T-helper 1 cell treated with Interleukin-12 subunit alpha and Interleukin-12 subunit beta and Interleukin-4 antibody, amounts not matched to agents 30 μg/mL and 1 μg/mL, for 36 hours (primary cell): ENCODE measurements at regions not wholly inside any gene's neighbourhood (a gene's known extent, or its start where the extent isn't known, plus 50 kb on each side); places are given as distances from the start of the nearest gene placed in this dataset.
"Not testable (repeated sequence)": the region's sequence is repeated elsewhere in the genome, so short reads cannot be mapped to it uniquely, and the experiment has no call there.

Experiments
- H3K27ac Mint-ChIP-seq: one replicate; pipeline ENCODE4 v1.8.0; 2021; ENCODE audit warnings: mild to moderate bottlenecking, mixed read lengths
- H3K27me3 Mint-ChIP-seq: one replicate; pipeline ENCODE4 v1.8.0; 2021; ENCODE audit warnings: low read depth, mixed read lengths
- H3K36me3 Mint-ChIP-seq: one replicate; pipeline ENCODE4 v1.8.0; 2021; ENCODE audit warnings: low read depth, mixed read lengths
- H3K4me1 Mint-ChIP-seq: one replicate; pipeline ENCODE4 v1.8.0; 2021; ENCODE audit warnings: low read depth, mixed read lengths
- H3K4me3 Mint-ChIP-seq: one replicate; pipeline ENCODE4 v1.8.0; 2021; ENCODE audit warnings: mild to moderate bottlenecking, moderate library complexity, mixed read lengths
- H3K9me3 Mint-ChIP-seq: one replicate; pipeline ENCODE4 v1.8.0; 2021; ENCODE audit warnings: mixed read lengths

DNA sequence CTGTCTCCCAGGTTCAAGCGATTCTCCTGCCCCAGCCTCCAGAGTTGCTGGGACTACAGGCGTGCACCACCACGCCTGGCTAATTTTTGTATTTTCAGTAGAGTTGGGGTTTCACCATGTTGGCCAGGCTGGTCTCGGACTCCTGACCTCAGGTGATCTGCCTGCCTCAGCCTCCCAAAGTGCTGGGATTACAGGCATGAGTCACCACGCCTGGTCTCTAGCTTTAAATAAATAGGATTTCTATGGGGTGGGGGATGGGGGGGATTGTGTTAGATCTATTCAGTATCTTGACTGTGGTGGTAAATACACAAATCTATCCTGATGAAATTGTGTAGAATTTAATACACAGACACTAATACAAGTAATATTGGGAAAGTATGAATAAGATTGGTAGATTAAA is 102.4 kb upstream of the STX18 start:
- H3K27ac Mint-ChIP-seq, H3K36me3 Mint-ChIP-seq, H3K4me3 Mint-ChIP-seq, H3K4me1 Mint-ChIP-seq, H3K9me3 Mint-ChIP-seq, H3K27me3 Mint-ChIP-seq: not testable (repeated sequence)

GRCh38 chr4:4643743-4644142 is 101.9 kb upstream of the STX18 start:
- H3K9me3 Mint-ChIP-seq, H3K27ac Mint-ChIP-seq, H3K36me3 Mint-ChIP-seq, H3K27me3 Mint-ChIP-seq, H3K4me3 Mint-ChIP-seq, H3K4me1 Mint-ChIP-seq: not testable (repeated sequence)

DNA sequence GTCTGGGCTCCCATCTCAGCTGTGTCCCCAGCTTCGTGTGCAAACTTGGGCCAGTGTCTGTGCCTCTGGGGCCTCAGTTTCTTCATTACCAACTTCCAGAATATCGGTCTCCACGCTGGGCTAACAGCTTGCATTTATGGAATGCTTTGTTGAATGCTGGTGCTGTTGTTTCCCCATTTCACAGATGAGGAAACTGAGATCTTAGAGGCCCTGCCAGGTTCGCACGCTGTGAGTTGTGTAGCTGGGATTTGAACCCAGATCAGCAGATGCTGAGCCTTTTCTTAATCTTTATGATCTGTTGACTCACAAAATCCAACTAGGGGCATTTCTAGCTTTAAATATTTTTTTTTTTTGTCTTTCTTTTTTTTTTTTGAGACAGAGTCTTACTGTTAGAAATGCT is 101.5 kb upstream of the STX18 start:
- Mint-ChIP-seq H3K4me3 (no peak overlapping the region), H3K9me3 (no peaks in the 10 kb centered on the region), H3K36me3 (no peaks in the 10 kb centered on the region), H3K27ac (no peak overlapping the region), H3K4me1 (no peaks in the 10 kb centered on the region), H3K27me3 (no peaks in the 10 kb centered on the region)

- Mint-ChIP-seq H3K4me3 (no peak overlapping the region), H3K9me3 (no peaks in the 10 kb centered on the region), H3K27ac (no peak overlapping the region), H3K36me3 (no peaks in the 10 kb centered on the region), H3K4me1 (peaks cover 2% of the 10 kb centered on the region), H3K27me3 (no peaks in the 10 kb centered on the region)
Observed at GRCh38 chr4:4642496-4643000, 100.7 kb upstream of the STX18 start.

DNA sequence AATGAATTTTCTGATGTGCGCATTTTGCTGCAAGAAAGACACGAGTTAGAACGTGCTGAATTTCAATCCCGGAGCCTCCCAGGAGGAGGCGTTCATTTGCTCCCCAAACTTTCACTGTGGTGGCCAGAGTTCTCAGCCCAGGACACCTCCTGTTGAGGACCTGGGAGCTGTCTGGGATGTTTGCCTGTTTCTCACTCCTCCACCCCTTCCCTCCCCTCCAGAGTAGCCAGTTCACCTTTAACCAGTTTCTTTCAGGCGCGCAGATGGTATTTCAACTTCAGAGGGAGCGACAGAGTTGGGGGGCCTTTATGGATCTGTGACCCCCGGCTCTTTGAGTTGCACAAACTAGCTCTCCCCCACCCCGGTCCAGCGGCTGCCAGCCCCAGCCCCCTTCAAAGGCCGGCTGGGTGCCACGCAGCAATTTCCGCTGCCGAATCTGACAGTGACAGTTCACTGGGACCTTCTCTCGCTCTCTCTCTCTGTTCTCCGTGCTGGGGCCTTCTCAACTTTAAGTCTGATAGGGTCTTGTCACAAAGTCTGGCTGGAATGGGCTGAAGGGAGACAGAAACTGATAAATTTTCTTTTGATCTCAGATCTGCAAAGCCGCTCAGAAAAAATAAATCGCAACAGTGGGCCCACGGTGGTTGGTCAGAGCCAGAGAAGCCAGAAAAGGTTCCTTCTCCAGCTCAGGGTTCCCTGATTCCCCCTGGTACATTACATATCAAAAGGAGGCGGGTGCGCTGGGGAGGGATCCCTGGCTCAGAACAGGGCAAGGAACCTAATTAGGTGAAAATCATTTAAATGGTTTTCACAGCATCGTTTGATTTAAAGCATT is 100.0 kb upstream of the STX18 start:
- H3K9me3 Mint-ChIP-seq: no peaks in the 10 kb centered on the region
- no peaks in the 10 kb centered on the region for H3K36me3 Mint-ChIP-seq
- no peak overlapping the region for H3K4me3 Mint-ChIP-seq
- peaks cover 2% of the 10 kb centered on the region for H3K4me1 Mint-ChIP-seq
- no peak overlapping the region for H3K27ac Mint-ChIP-seq
- no peaks in the 10 kb centered on the region for H3K27me3 Mint-ChIP-seq

- H3K4me3 Mint-ChIP-seq: no peak overlapping the region
- no peaks in the 10 kb centered on the region for H3K9me3 Mint-ChIP-seq
- H3K27ac Mint-ChIP-seq: no peak overlapping the region
- H3K27me3 Mint-ChIP-seq: no peaks in the 10 kb centered on the region
- H3K36me3 Mint-ChIP-seq: no peaks in the 10 kb centered on the region
- peaks cover 2% of the 10 kb centered on the region for H3K4me1 Mint-ChIP-seq
Observed at GRCh38 chr4:4641254-4641653, 99.4 kb upstream of the STX18 start.

DNA sequence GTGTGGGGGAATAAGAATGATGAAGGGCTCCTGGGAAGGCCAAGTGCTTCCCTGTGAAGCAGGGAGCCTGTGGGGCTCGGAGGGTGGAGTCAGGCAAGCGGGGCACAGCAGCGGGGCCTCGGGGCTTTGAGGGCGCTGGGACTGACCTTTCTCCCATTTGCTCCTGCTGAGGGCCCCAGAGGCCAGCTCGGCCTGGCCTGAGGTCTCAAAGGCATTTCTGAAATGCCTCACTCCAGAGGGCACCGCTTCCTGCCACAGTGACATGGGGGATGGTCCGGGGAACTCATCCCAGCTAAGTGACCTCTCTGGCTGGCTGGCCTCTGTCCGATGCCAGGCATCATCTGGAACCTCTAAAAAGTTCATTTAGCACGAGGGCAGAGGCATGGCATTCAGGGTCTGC is 98.8 kb upstream of the STX18 start:
- Mint-ChIP-seq H3K9me3 (no peaks in the 10 kb centered on the region), H3K27ac (no peak overlapping the region), H3K4me1 (peaks cover 2% of the 10 kb centered on the region), H3K27me3 (no peaks in the 10 kb centered on the region), H3K36me3 (no peaks in the 10 kb centered on the region), H3K4me3 (no peak overlapping the region)

DNA sequence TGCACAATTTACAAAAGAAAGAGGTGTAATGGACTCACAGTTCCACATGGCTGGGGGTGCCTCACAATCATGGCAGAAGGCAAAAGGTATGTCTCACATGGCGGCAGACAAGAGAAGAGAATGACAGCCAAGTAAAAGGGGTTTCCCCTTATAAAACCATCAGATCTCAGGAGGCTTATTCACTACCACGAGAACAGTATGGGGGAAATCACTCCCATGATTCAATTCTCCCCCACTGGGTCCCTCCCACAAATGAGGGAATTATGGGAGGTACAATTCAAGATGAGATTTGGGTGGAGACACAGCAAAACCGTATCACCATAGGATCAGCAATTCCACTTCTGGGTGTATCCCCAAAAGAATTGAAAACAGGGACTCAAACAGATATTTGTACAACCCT is 97.5 kb upstream of the STX18 start:
- H3K4me3 Mint-ChIP-seq: no peak overlapping the region
- H3K4me1 Mint-ChIP-seq: peaks cover 2% of the 10 kb centered on the region
- no peaks in the 10 kb centered on the region for H3K36me3 Mint-ChIP-seq
- H3K27ac Mint-ChIP-seq: no peak overlapping the region
- H3K9me3 Mint-ChIP-seq: no peaks in the 10 kb centered on the region
- H3K27me3 Mint-ChIP-seq: no peaks in the 10 kb centered on the region

GRCh38 chr4:4637710-4638109 is 95.9 kb upstream of the STX18 start:
- Mint-ChIP-seq H3K4me1 (peaks cover 2% of the 10 kb centered on the region), H3K4me3 (no peak overlapping the region), H3K36me3 (peaks cover 2% of the 10 kb centered on the region), H3K27me3 (no peaks in the 10 kb centered on the region), H3K9me3 (no peaks in the 10 kb centered on the region), H3K27ac (no peak overlapping the region)

DNA sequence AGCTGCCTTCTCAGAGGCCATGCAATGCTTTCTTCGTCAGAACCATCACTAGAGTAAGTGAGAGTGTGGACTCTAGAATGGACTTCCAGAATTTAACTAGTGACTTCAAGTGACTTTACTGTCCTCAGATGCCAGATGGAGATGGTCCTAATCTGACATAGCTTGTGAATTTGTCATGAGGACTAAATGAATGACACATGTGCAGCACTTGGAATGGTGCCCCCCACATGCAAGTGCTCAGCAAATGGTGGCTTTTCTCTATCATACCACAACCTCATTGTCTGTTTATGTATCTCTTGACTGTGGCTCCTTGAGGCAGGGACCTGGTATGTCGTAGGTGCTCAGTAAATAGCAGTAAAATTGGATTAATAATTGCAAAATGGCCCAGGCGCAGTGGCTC is 91.6 kb upstream of the STX18 start:
- peaks cover 6% of the 10 kb centered on the region for H3K4me1 Mint-ChIP-seq
- no peaks in the 10 kb centered on the region for H3K27me3 Mint-ChIP-seq
- H3K4me3 Mint-ChIP-seq: no peak overlapping the region
- H3K27ac Mint-ChIP-seq: no peak overlapping the region
- H3K36me3 Mint-ChIP-seq: peaks cover 2% of the 10 kb centered on the region
- H3K9me3 Mint-ChIP-seq: no peaks in the 10 kb centered on the region

GRCh38 chr4:4631150-4631549 is 89.3 kb upstream of the STX18 start:
- Mint-ChIP-seq H3K36me3 (peaks cover 2% of the 10 kb centered on the region), H3K9me3 (no peaks in the 10 kb centered on the region), H3K4me3 (no peak overlapping the region), H3K4me1 (peaks cover 4% of the 10 kb centered on the region), H3K27me3 (no peaks in the 10 kb centered on the region), H3K27ac (no peak overlapping the region)

DNA sequence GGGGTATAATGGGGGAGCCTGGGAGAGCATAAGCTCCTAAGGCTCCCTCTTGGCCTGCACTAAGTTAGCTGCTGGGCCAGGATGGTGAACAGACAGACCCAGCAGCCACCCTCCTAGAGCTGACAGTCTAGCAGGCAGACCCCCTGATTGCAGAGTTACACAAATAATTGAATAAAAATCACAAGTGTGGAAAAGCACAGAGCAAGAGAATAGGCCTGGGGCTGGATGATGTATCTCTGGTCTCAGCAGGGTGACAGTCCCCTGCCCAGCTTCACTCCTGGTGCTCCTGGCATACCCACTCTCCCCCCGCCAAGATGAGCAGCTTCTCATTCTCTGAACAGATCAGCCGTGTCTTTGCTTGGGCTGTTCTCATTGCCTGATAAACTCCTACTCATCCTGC is 86.1 kb upstream of the STX18 start:
- Mint-ChIP-seq H3K9me3 (no peaks in the 10 kb centered on the region), H3K36me3 (no peaks in the 10 kb centered on the region), H3K4me1 (peaks cover 4% of the 10 kb centered on the region), H3K4me3 (no peak overlapping the region), H3K27ac (no peak overlapping the region), H3K27me3 (no peaks in the 10 kb centered on the region)

DNA sequence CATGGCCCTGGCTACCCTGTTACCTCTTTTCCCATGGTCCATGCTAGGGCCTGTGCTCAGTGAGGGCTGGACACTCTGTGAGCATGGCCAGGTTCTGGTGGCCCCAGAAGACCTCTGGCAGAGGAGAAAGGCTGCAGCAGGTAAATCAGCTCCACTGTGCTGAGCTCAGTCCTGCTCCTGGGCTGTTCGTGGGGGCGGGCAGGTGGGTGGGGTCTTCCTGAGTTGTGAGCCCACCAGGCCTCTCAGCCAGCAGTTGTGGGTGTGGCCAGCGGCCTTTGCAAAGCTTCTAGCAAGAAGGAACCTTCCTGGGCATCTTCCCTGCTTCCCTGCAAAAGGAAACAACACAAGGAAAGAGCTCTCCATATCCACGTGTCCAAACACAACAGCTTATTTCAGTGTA is 85.3 kb upstream of the STX18 start:
- Mint-ChIP-seq H3K27me3 (no peaks in the 10 kb centered on the region), H3K4me1 (peaks cover 4% of the 10 kb centered on the region), H3K9me3 (no peaks in the 10 kb centered on the region), H3K4me3 (no peak overlapping the region), H3K36me3 (no peaks in the 10 kb centered on the region), H3K27ac (no peak overlapping the region)

DNA sequence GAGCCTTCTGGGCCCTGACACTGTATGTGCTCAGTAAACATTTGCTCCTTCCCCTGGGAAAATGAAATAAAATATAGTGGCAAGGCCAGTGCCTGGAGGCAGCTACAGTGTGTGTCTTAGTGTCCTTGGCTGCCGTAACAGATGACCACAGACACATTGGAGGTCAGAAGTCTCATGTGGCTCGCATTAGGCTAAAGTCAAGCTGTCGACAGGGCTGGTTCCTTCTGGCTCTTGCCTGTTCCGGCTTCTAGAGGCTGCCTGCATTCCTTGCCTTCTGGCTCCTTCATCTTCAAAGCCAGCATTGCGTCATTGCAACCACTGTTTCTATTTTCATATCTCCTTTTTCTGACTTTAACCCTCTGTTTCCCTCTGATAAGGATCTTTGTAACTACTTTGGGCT is 83.6 kb upstream of the STX18 start:
- Mint-ChIP-seq H3K36me3 (no peaks in the 10 kb centered on the region), H3K4me3 (no peak overlapping the region), H3K9me3 (no peaks in the 10 kb centered on the region), H3K27me3 (no peaks in the 10 kb centered on the region), H3K27ac (no peak overlapping the region), H3K4me1 (no peaks in the 10 kb centered on the region)

- H3K4me1 Mint-ChIP-seq: no peaks in the 10 kb centered on the region
Observed at GRCh38 chr4:4624276-4624897, 82.5 kb upstream of the STX18 start.

More at GRCh38 chr4:4624276-4624897, 82.5 kb upstream of the STX18 start:
- Mint-ChIP-seq H3K27ac (no peak overlapping the region), H3K36me3 (no peaks in the 10 kb centered on the region), H3K27me3 (no peaks in the 10 kb centered on the region), H3K9me3 (no peaks in the 10 kb centered on the region), H3K4me3 (no peak overlapping the region)
